Esophagus squamous epithelium (tissue), 5 donors: ENCODE measurements at regions not wholly inside any gene's neighbourhood (a gene's known extent, or its start where the extent isn't known, plus 50 kb on each side); places are given as distances from the start of the nearest gene placed in this dataset.

Experiments used
- DNase-seq: peaks from one replicate; lab custom pipeline; 2025; lab: John Stamatoyannopoulos, UW
- H3K27ac ChIP-seq, 4 donors: fragments of 200-600 bp; sonication (generic); one replicate each; pipeline ENCODE4 v1.5.1; 2016 to 2019; ENCODE audit warnings: mild to moderate bottlenecking in 1 of 4
- H3K27me3 ChIP-seq, 4 donors: fragments of 200-600 bp; sonication (generic); 1 replicate in 3 of 4; 2 replicates in 1 of 4; pipeline versions ENCODE4 v1.5.1 to v1.6.0; 2017 to 2021; ENCODE audit warnings: antibody characterized with exemption in 1 of 4
- H3K36me3 ChIP-seq, 3 donors: fragments of 200-600 bp; sonication (generic); one replicate each; pipeline ENCODE4 v1.5.1; 2016 to 2019
- H3K4me1 ChIP-seq, 3 donors: fragments of 200-600 bp; sonication (generic); one replicate each; pipeline ENCODE4 v1.5.1; 2017 to 2019
- H3K4me3 ChIP-seq, 4 donors: fragments of 200-600 bp; sonication (generic); 1 replicate in 3 of 4; 2 replicates in 1 of 4; pipeline ENCODE4 v1.5.1; 2016 to 2019; ENCODE audit warnings: mild to moderate bottlenecking in 2 of 4, moderate library complexity in 1 of 4
- H3K9me3 ChIP-seq, 3 donors: fragments of 200-600 bp; sonication (generic); one replicate each; pipeline ENCODE4 v1.5.1; 2016 to 2019
- CTCF ChIP-seq, 6 experiments: fragments of 450-650 bp in 4 of 6; fragments of 200-600 bp in 2 of 6; sonication (generic) in 2 of 6; IDR thresholded peaks; one replicate each; pipeline ENCODE4 v1.5.1; 2016 to 2019; ENCODE audit warnings: antibody characterized with exemption in 6 of 6, mild to moderate bottlenecking in 4 of 6, moderate library complexity in 4 of 6
- POLR2A ChIP-seq, 4 donors: fragments of 450-650 bp; IDR thresholded peaks; one replicate each; pipeline ENCODE4 v1.6.1; 2017; ENCODE audit warnings: antibody characterized with exemption in 4 of 4, mild to moderate bottlenecking in 4 of 4, moderate library complexity in 3 of 4
- WGBS, 2 donors: methylation state at CpG; one replicate each; pipeline ENCODE4 v1.1.5; 2018; 5-methylcytosine and 5-hydroxymethylcytosine counted together
- intact Hi-C: fragments of 100-400 bp; cut with DNase I; formaldehyde crosslinking; loops from one replicate; pipeline ENCODE4 v1.15.0; 2022
- donor health status: DM: yes; HTN: yes; CAD: no.

GRCh38 chr2:147068071-147068470 lies 776.8 kb upstream of the ACVR2A start:
- intact Hi-C loops, result no loop called here
- Histone ChIP-seq H3K4me3 (no peak overlapping the region), H3K9me3 (no peaks in the 10 kb centered on the region), H3K27me3 (no peaks in the 10 kb centered on the region), H3K4me1 (peaks cover 0 to 6% (median 0%) of the 10 kb centered on the region in 3 donors), H3K27ac (no peak overlapping the region), H3K36me3 (no peaks in the 10 kb centered on the region)
- TF ChIP-seq POLR2A (IDR thresholded peaks at IDR 0.05) (no peak), CTCF (IDR thresholded peaks at IDR 0.05) (no peak)
- DNase-seq, result no peak
- WGBS, 2 donors, result 78 to 90% methylated on average over 2 of the region's 2 CpGs

- Histone ChIP-seq H3K4me1 (peaks cover 0 to 6% (median 0%) of the 10 kb centered on the region in 3 donors), H3K9me3 (no peaks in the 10 kb centered on the region), H3K36me3 (no peaks in the 10 kb centered on the region), H3K27ac (no peak overlapping the region), H3K27me3 (no peaks in the 10 kb centered on the region), H3K4me3 (no peak overlapping the region)
- no peak for DNase-seq
- WGBS, 2 donors, result 83 to 85% methylated on average over 1 of the region's 1 CpG
- TF ChIP-seq CTCF (IDR thresholded peaks at IDR 0.05), result no peak
- no peak for TF ChIP-seq POLR2A (IDR thresholded peaks at IDR 0.05)
- intact Hi-C loops, result no loop called here
Measured at GRCh38 chr2:147067136-147067535, 777.7 kb upstream of the ACVR2A start.

- H3K36me3 ChIP-seq, result no peaks in the 10 kb centered on the region
- H3K27ac ChIP-seq, result no peak overlapping the region
- no peaks in the 10 kb centered on the region for H3K27me3 ChIP-seq
- no peak overlapping the region for H3K4me3 ChIP-seq
- H3K4me1 ChIP-seq, result peaks cover 0 to 6% (median 0%) of the 10 kb centered on the region in 3 donors
- TF ChIP-seq POLR2A (IDR thresholded peaks at IDR 0.05) (no peak), CTCF (IDR thresholded peaks at IDR 0.05) (no peak)
- no peak for DNase-seq
- intact Hi-C loops, result no loop called here
- 48 to 81% methylated on average over 1 of the region's 1 CpG for WGBS, 2 donors
- H3K9me3 ChIP-seq, result no peaks in the 10 kb centered on the region
Measured at GRCh38 chr2:147062073-147062472, 782.8 kb upstream of the ACVR2A start.

GRCh38 chr2:147061269-147061668 lies 783.6 kb upstream of the ACVR2A start:
- Histone ChIP-seq H3K36me3 (no peaks in the 10 kb centered on the region), H3K27ac (no peak overlapping the region), H3K4me3 (no peak overlapping the region), H3K27me3 (no peaks in the 10 kb centered on the region), H3K4me1 (peaks cover 0 to 6% (median 0%) of the 10 kb centered on the region in 3 donors), H3K9me3 (no peaks in the 10 kb centered on the region)
- no peak for DNase-seq
- intact Hi-C loops, result no loop called here
- TF ChIP-seq POLR2A (IDR thresholded peaks at IDR 0.05), result no peak
- no peak for TF ChIP-seq CTCF (IDR thresholded peaks at IDR 0.05)
- WGBS, 2 donors, result 33 to 92% methylated on average over 1 of the region's 1 CpG

- H3K27me3 ChIP-seq, result no peaks in the 10 kb centered on the region
- TF ChIP-seq CTCF (IDR thresholded peaks at IDR 0.05), result no peak
- intact Hi-C loops, result no loop called here
Measured at GRCh38 chr2:147057892-147058490, 786.8 kb upstream of the ACVR2A start.

More at GRCh38 chr2:147057892-147058490, 786.8 kb upstream of the ACVR2A start:
- WGBS, 2 donors, result 80 to 83% methylated on average over 3 of the region's 3 CpGs
- H3K27ac ChIP-seq, result no peak overlapping the region
- no peak overlapping the region for H3K4me3 ChIP-seq
- no peaks in the 10 kb centered on the region for H3K4me1 ChIP-seq
- no peaks in the 10 kb centered on the region for H3K9me3 ChIP-seq
- no peak for DNase-seq
- H3K36me3 ChIP-seq, result no peaks in the 10 kb centered on the region
